ENCODE measurements at regions not wholly inside any gene's neighbourhood (a gene's known extent, or its start where the extent isn't known, plus 50 kb on each side); places are given as distances from the start of the nearest gene placed in this dataset.

DNA sequence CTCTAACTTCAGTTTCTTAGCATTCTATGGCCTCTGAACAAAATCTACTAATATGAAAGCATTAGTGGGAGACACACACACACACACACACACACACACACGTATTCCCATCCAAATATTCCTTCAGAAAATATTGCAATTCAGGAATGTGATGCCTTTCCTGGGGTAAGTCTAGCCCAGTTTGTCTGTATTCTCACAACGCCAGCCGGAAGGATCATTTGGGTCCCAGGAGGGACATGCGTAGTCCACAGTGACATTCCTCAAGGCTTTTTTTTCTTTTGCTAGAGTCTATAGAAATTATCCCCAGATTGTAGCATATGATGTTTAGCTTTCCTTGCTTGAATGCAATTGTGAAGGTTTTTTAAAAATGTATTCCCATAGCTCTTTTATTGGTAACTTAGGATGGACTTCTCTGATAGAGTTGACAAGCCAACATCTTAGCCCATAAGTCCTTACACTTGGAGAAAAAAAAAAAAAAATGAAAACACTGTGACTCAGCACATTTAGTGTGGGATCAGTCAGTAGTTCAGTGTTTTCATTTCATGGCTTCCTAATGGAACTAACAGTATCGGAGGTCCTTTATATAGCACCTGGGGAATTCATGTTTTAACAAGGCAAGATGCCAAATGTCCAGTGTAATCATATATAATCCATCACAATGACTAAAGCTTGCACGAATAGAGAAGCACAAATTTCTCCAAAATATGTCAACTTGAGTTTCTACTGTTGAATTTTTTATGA, 316.5 kb downstream of the DIRAS2 start:
- TF ChIP-seq, protein P1, sequence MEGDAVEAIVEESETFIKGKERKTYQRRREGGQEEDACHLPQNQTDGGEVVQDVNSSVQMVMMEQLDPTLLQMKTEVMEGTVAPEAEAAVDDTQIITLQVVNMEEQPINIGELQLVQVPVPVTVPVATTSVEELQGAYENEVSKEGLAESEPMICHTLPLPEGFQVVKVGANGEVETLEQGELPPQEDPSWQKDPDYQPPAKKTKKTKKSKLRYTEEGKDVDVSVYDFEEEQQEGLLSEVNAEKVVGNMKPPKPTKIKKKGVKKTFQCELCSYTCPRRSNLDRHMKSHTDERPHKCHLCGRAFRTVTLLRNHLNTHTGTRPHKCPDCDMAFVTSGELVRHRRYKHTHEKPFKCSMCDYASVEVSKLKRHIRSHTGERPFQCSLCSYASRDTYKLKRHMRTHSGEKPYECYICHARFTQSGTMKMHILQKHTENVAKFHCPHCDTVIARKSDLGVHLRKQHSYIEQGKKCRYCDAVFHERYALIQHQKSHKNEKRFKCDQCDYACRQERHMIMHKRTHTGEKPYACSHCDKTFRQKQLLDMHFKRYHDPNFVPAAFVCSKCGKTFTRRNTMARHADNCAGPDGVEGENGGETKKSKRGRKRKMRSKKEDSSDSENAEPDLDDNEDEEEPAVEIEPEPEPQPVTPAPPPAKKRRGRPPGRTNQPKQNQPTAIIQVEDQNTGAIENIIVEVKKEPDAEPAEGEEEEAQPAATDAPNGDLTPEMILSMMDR (IDR thresholded peaks at IDR 0.05), result no peak
- Mint-ChIP-seq H3K4me3 (no peak overlapping the region), H3K9me3 (no peaks in the 10 kb centered on the region), H3K27ac (no peak overlapping the region), H3K27me3 (ENCODE audit: low read depth, poor library complexity) (no peaks in the 10 kb centered on the region), H3K36me3 (ENCODE audit: low read depth) (no peaks in the 10 kb centered on the region), H3K4me1 (peaks cover 3% of the 10 kb centered on the region)
- DNase-seq, result no peak

DNA sequence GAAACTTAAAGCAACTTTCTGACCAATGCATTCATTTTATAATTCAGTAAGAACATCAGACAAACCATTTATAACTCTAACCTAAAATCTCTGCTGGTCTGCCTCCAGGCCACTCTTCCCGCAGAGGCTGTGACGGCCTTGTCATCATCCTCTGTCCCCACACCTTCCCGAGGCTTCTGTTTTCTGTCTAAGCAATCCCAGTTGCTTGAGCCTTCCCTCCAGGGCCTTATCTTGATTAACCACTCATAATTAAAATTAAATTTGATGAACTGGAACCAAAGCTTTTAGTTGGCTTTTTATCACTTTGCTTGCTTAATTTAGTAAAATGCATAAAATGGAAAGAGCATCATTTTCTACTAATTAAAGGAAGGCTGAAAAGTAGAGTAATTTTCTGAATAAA, 312.4 kb downstream of the DIRAS2 start:
- H3K27ac Mint-ChIP-seq, result no peak overlapping the region
- H3K27me3 Mint-ChIP-seq (ENCODE audit: low read depth, poor library complexity), result no peaks in the 10 kb centered on the region
- H3K4me1 Mint-ChIP-seq, result peaks cover 13% of the 10 kb centered on the region
- H3K4me3 Mint-ChIP-seq, result no peak overlapping the region
- no peaks in the 10 kb centered on the region for H3K9me3 Mint-ChIP-seq
- no peak for DNase-seq
- no peaks in the 10 kb centered on the region for H3K36me3 Mint-ChIP-seq (ENCODE audit: low read depth)
- TF ChIP-seq, protein P1 (IDR thresholded peaks at IDR 0.05), result no peak

DNA sequence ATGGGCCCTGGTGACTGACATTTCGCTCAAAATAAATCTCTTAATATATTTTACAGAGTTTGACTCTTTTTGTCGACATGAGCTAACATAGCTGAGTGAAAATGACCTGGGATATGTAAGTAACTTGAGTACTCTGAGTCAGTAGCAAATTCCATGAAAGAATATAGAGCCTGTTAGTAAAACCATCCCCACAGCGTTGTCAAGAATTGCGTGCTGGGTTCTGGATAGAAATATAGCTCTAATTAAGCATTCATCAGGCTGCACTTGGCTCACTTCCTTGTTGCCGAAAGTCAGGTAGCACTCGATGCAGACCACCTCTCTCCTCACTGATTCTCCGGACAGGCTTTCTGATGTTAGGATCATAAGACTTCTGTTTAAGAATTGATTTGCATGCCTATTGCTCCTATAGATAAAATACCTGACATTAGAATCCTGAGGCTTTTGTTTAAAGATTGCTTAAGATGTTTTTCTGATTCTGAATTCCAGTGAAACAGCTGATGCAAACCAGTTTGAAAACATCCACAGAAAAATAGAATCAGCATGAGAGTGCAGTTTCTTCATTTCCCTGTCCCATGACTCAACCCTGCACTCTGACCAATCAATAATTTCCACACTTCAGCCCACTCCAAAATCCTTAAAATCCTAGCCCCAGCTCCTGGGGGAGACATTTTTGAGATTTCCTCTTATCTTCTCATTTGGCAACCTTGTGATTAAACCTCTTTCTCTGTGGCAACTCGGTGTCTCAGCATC, 310.6 kb downstream of the DIRAS2 start:
- no peaks in the 10 kb centered on the region for H3K27me3 Mint-ChIP-seq (ENCODE audit: low read depth, poor library complexity)
- peaks cover 13% of the 10 kb centered on the region for H3K4me1 Mint-ChIP-seq
- no peak overlapping the region for H3K4me3 Mint-ChIP-seq
- TF ChIP-seq, protein P1 (IDR thresholded peaks at IDR 0.05), result no peak
- no peaks in the 10 kb centered on the region for H3K9me3 Mint-ChIP-seq
- H3K27ac Mint-ChIP-seq, result no peak overlapping the region
- DNase-seq, result no peak
- no peaks in the 10 kb centered on the region for H3K36me3 Mint-ChIP-seq (ENCODE audit: low read depth)

DNA sequence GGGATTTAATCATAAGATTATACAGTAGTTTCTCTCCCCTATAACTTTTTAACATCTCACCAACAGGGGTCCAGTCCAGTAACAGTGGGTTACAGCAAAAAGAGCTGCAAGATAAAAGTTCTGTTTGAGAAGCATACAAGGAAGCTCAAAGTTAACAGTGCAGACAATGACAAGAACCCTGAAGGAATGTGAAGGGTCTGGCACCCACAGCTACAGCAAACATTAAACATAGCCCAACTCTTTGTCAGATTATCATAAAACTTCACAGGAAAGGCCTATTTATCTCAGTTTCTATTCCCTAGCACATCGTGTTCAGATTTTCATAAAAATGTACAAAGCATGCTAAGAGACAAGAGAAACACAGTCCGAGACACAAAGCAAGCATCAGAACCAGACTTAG, 309.4 kb downstream of the DIRAS2 start:
- no peak for DNase-seq
- peaks cover 13% of the 10 kb centered on the region for H3K4me1 Mint-ChIP-seq
- no peaks in the 10 kb centered on the region for H3K9me3 Mint-ChIP-seq
- no peak overlapping the region for H3K27ac Mint-ChIP-seq
- no peaks in the 10 kb centered on the region for H3K36me3 Mint-ChIP-seq (ENCODE audit: low read depth)
- H3K4me3 Mint-ChIP-seq, result no peak overlapping the region
- TF ChIP-seq, protein P1 (IDR thresholded peaks at IDR 0.05), result no peak
- no peaks in the 10 kb centered on the region for H3K27me3 Mint-ChIP-seq (ENCODE audit: low read depth, poor library complexity)

DNA sequence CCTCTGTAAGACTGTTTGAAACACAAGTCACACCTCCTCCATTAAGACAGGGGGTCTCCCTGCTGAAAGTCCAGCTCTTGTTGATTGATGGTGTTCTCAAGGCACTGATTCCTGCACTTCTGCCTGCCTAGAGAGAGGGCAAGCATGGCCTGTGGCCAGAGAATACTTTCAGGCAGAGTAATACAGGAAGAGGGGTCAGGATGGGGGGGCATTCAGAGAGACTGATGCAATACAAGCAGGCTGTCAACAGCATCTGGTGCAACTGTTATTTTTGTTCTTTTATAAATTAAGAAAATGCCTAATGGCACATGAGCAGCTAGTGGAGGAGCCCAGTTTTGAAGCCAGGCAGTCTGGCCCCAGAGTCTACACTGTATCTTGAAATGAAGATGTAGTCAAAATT, 302.2 kb downstream of the DIRAS2 start:
- Mint-ChIP-seq H3K27me3 (ENCODE audit: low read depth, poor library complexity) (peaks cover 12% of the 10 kb centered on the region), H3K36me3 (ENCODE audit: low read depth) (no peaks in the 10 kb centered on the region), H3K4me1 (no peaks in the 10 kb centered on the region), H3K9me3 (no peaks in the 10 kb centered on the region), H3K4me3 (no peak overlapping the region), H3K27ac (no peak overlapping the region)
- DNase-seq, result no peak
- TF ChIP-seq, protein P1 (IDR thresholded peaks at IDR 0.05), result no peak
